Activated naive CD8-positive, alpha-beta T cell treated with anti-CD3 and anti-CD28 coated beads for 36 hours (primary cell): ENCODE measurements at regions not wholly inside any gene's neighbourhood (a gene's known extent, or its start where the extent isn't known, plus 50 kb on each side); places are given as distances from the start of the nearest gene placed in this dataset.

Experiments
- DNase-seq: peaks from one replicate; pipeline ENCODE4 v3.0.0; 2021
- H3K27ac Mint-ChIP-seq: one replicate; pipeline ENCODE4 v1.8.0; 2022; ENCODE audit warnings: mild to moderate bottlenecking, moderate library complexity, mixed read lengths
- H3K27me3 Mint-ChIP-seq: one replicate; pipeline ENCODE4 v1.8.0; 2022; ENCODE audit warnings: mild to moderate bottlenecking, mixed read lengths
- H3K36me3 Mint-ChIP-seq: one replicate; pipeline ENCODE4 v1.8.0; 2021; ENCODE audit warnings: mild to moderate bottlenecking, mixed read lengths
- H3K4me1 Mint-ChIP-seq: one replicate; pipeline ENCODE4 v1.8.0; 2021; ENCODE audit warnings: mixed read lengths
- H3K4me3 Mint-ChIP-seq: one replicate; pipeline ENCODE4 v1.8.0; 2022; ENCODE audit warnings: mild to moderate bottlenecking, moderate library complexity, mixed read lengths
- H3K9me3 Mint-ChIP-seq: one replicate; pipeline ENCODE4 v1.8.0; 2022; ENCODE audit warnings: mixed read lengths

DNA sequence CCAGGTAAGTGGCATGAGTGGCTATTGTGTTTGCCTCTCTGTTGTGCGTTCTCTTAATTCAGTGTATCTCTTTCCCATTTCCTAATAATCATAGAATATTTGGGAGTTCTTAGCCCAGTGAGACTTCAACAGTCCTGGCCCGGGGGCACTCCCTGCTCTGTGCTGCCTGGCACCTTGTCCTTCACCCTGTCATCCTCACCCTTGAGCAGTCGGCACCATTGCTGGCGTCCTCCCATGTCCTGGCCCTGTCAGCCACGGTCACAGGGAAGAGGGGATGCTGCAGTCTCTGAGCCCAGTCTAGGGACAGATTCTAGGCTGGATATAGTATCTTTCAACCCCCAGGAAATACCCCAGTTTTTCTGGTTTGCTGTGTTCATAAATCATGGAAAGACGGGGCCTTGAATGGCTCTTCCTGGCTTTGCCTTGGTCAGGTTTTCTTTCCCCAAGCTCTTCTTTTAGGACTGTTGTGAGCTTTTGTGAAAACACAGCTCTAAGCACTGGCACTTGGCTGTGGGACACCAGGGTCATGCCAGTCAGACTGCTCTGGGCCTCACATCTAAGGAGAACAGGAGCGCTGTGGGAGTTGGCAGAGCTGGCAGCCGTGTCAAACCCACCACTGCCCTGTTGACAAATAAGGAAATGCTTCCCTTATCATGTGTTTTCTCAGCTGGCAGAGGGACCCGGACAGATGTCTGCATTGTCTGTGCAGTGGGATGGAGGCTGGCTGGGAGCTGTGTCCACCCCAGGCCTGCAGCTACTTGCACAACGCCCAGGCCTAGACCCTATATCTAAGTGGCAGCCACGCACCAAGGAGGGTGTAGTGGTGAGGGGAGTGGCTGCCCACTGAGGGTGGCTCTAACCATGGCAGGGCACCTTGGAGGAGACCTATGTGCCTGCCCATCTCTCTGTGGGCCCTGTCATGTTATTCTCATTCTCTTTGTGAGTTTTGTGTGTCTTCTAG is 378.6 kb downstream of the ICE1 start:
- H3K27ac Mint-ChIP-seq: no peak overlapping the region
- no peaks in the 10 kb centered on the region for H3K27me3 Mint-ChIP-seq
- no peaks in the 10 kb centered on the region for H3K36me3 Mint-ChIP-seq
- H3K4me3 Mint-ChIP-seq: no peak overlapping the region
- H3K4me1 Mint-ChIP-seq: no peaks in the 10 kb centered on the region
- H3K9me3 Mint-ChIP-seq: no peaks in the 10 kb centered on the region
- DNase-seq: no peak

DNA sequence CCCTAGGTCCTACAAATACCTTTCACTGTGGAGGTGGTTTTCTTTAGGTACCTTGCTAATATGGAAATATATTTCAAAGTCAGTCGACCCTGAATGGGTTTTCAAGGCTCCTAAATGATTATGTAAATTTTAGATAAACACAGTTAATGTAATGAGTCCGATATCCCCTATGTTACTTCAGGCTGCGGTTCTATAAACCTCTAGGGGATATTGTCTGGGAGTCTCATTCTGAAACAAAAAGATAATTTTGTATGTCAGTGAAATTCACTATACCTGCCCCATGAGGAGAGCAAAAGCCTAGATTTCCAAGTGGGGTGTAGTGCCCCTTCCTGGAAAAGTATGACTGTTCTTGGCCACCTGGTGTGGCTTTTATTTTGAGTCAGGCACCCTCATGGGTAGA is 377.3 kb downstream of the ICE1 start:
- no peak overlapping the region for H3K27ac Mint-ChIP-seq
- no peaks in the 10 kb centered on the region for H3K4me1 Mint-ChIP-seq
- H3K27me3 Mint-ChIP-seq: no peaks in the 10 kb centered on the region
- H3K36me3 Mint-ChIP-seq: no peaks in the 10 kb centered on the region
- no peak for DNase-seq
- H3K4me3 Mint-ChIP-seq: no peak overlapping the region
- H3K9me3 Mint-ChIP-seq: no peaks in the 10 kb centered on the region

DNA sequence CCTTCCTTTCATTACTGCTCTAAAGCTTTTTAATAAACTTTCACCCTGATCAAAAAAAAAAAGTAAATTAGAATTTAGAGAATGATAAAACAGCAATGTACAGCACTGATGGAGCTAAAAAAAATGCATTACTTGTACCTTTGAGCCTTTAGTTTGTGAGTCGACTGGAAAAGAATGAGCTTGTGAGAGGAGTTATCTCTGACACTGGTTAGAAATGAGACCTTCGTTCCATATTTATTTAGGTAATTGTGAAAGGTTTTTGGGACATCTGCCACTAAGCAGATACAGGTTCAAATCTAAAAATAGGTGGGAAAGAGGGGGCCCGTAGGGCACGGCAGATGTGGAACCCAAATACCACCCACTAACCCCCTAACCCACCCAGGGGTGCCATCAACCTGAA is 376.8 kb downstream of the ICE1 start:
- Mint-ChIP-seq H3K36me3 (no peaks in the 10 kb centered on the region), H3K4me1 (no peaks in the 10 kb centered on the region), H3K9me3 (no peaks in the 10 kb centered on the region), H3K27ac (no peak overlapping the region), H3K4me3 (no peak overlapping the region), H3K27me3 (no peaks in the 10 kb centered on the region)
- no peak for DNase-seq

DNA sequence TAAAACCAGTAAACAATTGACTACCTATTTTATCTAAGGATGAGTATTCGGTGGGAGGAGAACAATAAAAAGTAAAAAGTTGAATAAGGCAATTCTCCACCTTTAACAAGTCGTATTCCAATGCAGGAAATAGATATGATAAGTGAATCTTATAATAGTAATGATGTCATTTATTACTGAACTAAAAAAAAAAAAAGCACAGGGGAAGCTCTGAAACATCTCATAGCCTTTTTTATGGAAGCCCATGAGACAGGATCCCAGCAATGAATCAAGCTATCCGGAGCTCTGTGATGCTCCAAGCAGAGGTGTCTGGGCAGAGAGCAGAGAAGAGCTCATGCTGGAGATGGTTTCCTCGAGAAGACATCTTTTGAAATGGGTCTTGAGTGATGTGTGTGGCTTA is 376.0 kb downstream of the ICE1 start:
- H3K4me3 Mint-ChIP-seq: no peak overlapping the region

DNA sequence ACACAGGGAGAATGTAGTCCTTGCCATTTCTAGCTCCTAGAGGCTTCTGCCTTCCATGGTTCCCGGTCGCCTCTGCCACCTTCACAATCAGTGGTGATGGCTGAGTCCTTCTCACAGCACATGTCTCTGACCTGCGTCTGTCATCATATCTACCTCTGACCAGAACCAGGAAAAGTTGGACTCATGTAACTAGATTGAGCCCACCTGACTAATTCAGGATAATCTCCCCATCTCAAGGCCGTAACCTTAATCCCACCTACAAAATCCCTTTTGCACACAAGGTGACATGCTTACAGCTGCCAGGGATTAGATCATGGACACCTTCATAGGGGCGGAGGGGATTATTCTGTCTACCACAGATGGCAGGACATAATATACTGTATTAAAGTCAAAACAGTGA is 375.6 kb downstream of the ICE1 start:
- H3K9me3 Mint-ChIP-seq: no peaks in the 10 kb centered on the region
- no peak for DNase-seq
- H3K27me3 Mint-ChIP-seq: no peaks in the 10 kb centered on the region
- no peak overlapping the region for H3K27ac Mint-ChIP-seq
- H3K4me3 Mint-ChIP-seq: no peak overlapping the region
- no peaks in the 10 kb centered on the region for H3K36me3 Mint-ChIP-seq
- no peaks in the 10 kb centered on the region for H3K4me1 Mint-ChIP-seq

More for the DNA sequence above, 376.0 kb downstream of the ICE1 start:
- Mint-ChIP-seq H3K27ac (no peak overlapping the region), H3K27me3 (no peaks in the 10 kb centered on the region), H3K9me3 (no peaks in the 10 kb centered on the region), H3K36me3 (no peaks in the 10 kb centered on the region), H3K4me1 (no peaks in the 10 kb centered on the region)
- no peak for DNase-seq

DNA sequence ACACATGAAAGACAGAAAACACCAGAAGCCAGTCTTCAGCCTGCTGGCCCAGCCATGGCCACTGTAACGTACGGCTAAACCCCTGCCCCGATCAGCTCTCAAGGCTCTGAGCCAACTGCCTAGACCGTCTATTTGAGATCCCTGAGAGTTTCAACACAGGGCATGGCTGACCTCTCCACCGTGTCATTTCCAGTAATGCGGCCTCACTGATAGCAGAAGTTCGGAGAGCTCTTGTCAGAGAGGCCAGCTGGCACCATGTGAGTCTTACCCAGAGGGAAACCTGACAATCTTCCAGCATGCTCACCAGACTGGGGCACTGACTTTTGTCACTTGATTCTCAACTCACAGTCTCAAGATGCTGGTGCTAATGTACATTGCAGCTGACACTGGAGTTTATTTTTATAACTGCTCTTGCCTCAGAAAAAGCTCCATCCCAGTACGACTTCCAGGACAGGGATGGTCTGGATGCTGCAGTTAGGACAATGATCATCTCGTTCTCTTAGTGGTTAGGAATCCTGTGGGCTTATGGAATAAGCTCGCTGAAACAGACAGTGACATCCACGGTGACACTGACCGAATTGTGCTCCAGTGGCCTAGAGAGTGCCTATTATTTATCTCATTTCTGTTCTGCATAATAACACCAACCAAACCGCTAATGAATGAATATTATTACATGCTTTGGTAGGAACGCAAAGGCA is 372.7 kb downstream of the ICE1 start:
- H3K36me3 Mint-ChIP-seq: no peaks in the 10 kb centered on the region
- no peak overlapping the region for H3K4me3 Mint-ChIP-seq
- no peaks in the 10 kb centered on the region for H3K27me3 Mint-ChIP-seq
- H3K4me1 Mint-ChIP-seq: no peaks in the 10 kb centered on the region
- no peak overlapping the region for H3K27ac Mint-ChIP-seq
- no peaks in the 10 kb centered on the region for H3K9me3 Mint-ChIP-seq
- DNase-seq: no peak

DNA sequence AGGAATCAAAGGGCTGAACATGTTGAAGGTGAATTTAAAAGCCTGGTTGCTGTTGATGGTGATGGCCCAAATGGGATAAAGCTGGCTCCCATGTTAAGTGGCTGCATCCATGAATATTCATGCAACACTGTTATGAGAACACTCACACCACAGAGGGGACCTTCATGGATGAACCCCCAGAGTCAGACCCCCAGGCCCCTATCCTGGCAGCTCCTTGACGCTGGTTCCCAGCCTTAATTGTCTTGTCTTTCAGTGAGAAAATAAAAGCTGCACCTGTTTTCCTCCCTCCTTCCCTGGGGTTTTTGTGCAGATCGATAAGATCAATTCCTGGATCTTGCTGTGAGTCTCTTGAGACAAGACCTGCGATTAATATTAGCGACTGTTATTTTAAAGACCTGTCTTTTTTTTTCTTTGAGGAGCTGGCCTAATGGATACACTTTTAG is 371.7 kb downstream of the ICE1 start:
- Mint-ChIP-seq H3K9me3 (no peaks in the 10 kb centered on the region), H3K4me1 (no peaks in the 10 kb centered on the region), H3K27me3 (no peaks in the 10 kb centered on the region), H3K36me3 (no peaks in the 10 kb centered on the region), H3K27ac (no peak overlapping the region), H3K4me3 (no peak overlapping the region)
- DNase-seq: no peak

DNA sequence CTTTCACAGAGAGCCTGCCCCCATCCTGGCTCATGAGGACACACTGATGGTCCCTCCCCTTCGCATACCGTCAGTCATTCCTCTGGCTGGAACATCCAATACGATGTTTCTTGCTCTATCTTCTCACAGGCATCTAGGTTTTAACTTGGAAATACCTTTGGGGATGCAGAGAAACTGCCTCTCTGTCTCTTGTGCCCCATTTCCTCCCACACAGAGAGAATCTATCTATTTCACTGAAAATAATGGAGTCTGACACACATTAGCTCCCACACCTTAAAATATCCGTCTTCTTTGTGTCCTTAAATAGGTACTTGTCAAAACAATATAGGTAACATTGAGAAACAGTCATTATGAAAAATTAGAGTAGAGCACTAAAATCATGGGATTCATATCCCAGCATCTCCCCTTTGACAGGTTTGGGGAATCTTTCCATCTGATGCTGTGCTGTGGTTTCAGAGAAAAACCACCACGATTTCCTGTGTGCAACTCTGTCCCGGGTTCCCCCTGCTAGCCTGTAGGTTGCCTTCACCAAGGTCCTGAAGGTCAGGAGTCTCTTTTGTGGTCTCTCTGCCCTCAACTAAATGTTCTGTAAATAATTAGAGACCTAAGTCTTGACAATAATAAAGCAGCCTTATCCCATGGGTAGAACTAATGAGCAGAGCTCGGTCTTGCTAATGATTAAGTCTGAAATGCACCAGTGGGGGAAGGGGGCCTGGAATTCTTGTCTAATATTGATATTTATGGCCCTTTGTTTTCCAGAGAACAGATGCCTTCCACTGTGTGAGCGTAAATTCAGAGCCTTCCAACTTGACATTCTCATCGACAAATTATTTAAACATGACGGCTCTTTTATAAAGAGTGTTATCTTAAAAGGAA is 371.0 kb downstream of the ICE1 start:
- no peaks in the 10 kb centered on the region for H3K4me1 Mint-ChIP-seq
- no peaks in the 10 kb centered on the region for H3K27me3 Mint-ChIP-seq
- H3K4me3 Mint-ChIP-seq: no peak overlapping the region
- DNase-seq: no peak
- no peak overlapping the region for H3K27ac Mint-ChIP-seq
- H3K36me3 Mint-ChIP-seq: no peaks in the 10 kb centered on the region
- H3K9me3 Mint-ChIP-seq: no peaks in the 10 kb centered on the region

DNA sequence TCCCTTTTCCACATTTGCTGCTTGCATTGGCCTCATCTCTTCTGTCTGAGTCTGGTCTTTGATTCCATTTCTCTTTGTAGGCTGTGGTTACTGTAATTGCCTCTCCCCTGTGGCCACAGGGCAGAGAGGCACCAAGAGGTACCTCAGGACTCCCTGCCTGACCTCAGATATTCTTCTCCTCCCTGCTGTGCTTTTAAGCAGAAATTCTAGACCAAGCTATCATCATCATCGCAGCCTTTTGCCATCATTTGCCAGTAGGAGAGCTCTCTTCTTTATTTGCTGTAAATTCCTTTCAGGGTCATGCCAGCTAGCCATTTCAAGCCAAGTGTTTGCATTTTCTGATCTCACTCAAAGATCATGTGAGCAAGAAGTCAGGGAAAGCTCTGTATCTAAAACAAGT is 369.6 kb downstream of the ICE1 start:
- Mint-ChIP-seq H3K4me1 (no peaks in the 10 kb centered on the region), H3K27me3 (no peaks in the 10 kb centered on the region), H3K27ac (no peak overlapping the region), H3K9me3 (peaks cover 4% of the 10 kb centered on the region), H3K36me3 (no peaks in the 10 kb centered on the region), H3K4me3 (no peak overlapping the region)
- no peak for DNase-seq

DNA sequence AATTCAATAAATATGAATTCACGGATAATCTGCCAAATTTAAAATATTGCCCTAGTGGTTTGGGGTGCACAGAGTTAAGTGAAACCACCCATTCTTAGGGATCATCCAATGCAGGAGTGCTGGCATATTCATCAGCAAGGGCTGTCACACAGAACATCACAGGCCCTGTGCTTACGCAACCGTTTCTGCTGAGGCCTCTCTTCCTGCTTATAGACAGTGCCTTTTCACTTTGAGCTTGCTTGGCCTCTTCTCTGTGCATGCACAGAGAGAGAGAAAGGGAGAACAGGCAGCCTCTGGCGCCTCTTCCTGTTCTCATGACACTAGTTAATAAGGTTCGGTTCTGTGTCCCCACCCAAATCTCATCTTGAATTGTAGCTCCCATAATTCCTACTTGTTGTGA is 366.3 kb downstream of the ICE1 start:
- no peaks in the 10 kb centered on the region for H3K4me1 Mint-ChIP-seq

DNA sequence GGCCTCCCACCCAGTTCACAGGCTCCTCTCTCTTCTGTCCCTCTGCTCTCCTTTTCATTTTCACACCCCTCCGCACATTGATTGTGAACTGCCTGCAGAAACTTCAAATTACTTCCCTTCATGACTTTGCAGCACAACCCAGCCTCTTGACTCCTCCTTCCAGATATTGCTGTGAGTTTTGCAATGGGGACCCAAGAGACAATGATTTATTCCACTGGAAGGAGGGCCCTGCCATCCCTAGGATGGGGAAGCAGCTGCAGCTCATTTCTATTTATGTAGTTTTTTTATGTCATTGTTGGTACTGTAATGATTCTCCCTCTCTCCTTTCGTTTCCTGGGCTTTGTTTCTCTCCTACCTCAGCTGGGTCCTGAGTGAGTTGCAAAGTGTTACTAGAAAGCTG is 364.9 kb downstream of the ICE1 start:
- Mint-ChIP-seq H3K9me3 (peaks cover 10% of the 10 kb centered on the region), H3K27me3 (peaks cover 3% of the 10 kb centered on the region)

More for the DNA sequence above, 366.3 kb downstream of the ICE1 start:
- no peak overlapping the region for H3K4me3 Mint-ChIP-seq
- peaks cover 3% of the 10 kb centered on the region for H3K27me3 Mint-ChIP-seq
- DNase-seq: no peak
- H3K36me3 Mint-ChIP-seq: no peaks in the 10 kb centered on the region
- H3K27ac Mint-ChIP-seq: no peak overlapping the region
- H3K9me3 Mint-ChIP-seq: peaks cover 10% of the 10 kb centered on the region

DNA sequence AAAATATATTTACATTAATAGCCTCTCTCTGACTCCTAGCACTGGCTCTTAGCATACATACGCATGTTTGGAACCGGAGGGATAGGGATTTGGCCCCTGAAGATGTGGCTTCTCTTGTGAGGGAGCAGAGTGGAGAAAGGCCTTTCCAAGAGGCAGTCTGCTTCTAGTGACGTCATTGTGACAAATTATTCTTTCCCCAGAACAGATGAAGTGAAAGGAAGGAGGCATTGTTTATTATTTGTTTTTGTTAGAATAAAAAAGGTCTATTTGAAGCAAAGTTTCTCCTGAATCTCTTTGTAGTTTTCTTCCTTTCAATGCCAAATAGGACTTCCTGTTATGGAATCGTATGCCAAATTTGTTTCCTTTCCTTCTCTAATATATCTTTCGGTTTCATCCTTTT is 361.6 kb downstream of the ICE1 start:
- Mint-ChIP-seq H3K4me1 (no peaks in the 10 kb centered on the region), H3K4me3 (no peak overlapping the region), H3K36me3 (no peaks in the 10 kb centered on the region), H3K27ac (no peak overlapping the region), H3K27me3 (peaks cover 3% of the 10 kb centered on the region), H3K9me3 (peaks cover 10% of the 10 kb centered on the region)
- no peak for DNase-seq

More for the DNA sequence above, 364.9 kb downstream of the ICE1 start:
- no peak for DNase-seq
- no peak overlapping the region for H3K4me3 Mint-ChIP-seq
- H3K27ac Mint-ChIP-seq: no peak overlapping the region
- no peaks in the 10 kb centered on the region for H3K36me3 Mint-ChIP-seq
- H3K4me1 Mint-ChIP-seq: no peaks in the 10 kb centered on the region

DNA sequence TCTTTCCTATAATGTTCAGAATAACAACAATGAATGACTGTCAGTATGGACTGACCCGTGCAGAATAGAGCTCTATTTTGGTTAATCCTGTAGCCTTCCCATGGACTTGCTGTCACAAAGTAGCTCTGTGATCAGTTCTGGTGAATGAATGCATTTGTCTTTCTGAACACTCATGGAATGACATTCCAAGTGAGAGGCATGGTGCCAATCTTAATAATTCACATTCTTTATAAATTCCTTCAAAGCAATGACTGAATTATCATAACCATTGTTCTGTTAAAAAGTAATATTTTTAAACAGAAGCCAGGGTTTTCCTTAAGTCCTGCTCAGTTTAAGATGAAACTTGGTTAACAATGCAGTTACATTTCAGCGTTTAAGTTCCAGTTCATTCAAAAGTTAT is 360.5 kb downstream of the ICE1 start:
- Mint-ChIP-seq H3K4me1 (no peaks in the 10 kb centered on the region), H3K4me3 (no peak overlapping the region), H3K9me3 (peaks cover 10% of the 10 kb centered on the region), H3K27ac (no peak overlapping the region), H3K27me3 (peaks cover 3% of the 10 kb centered on the region), H3K36me3 (no peaks in the 10 kb centered on the region)
- no peak for DNase-seq

DNA sequence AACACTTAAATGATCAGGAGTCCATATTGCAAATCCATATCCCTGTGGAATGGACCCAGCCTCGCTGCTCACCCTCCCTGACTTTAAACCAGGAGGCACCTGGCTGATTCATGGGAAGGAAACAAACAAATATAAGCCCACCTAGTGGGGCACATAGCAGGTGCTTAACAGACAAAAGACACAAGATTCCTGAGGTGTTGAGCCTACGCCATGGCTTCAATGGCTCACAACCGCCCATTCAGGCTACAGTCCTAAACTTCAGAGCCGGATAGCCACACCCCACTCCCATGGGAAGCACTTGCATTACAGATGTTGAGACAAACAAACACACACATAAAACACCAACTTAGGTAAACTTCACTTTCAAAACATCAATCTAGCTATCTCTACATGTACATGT is 359.9 kb downstream of the ICE1 start:
- peaks cover 8% of the 10 kb centered on the region for H3K9me3 Mint-ChIP-seq
- H3K27me3 Mint-ChIP-seq: peaks cover 7% of the 10 kb centered on the region
- no peaks in the 10 kb centered on the region for H3K36me3 Mint-ChIP-seq
- no peak overlapping the region for H3K27ac Mint-ChIP-seq
- no peaks in the 10 kb centered on the region for H3K4me1 Mint-ChIP-seq
- H3K4me3 Mint-ChIP-seq: no peak overlapping the region
- no peak for DNase-seq

DNA sequence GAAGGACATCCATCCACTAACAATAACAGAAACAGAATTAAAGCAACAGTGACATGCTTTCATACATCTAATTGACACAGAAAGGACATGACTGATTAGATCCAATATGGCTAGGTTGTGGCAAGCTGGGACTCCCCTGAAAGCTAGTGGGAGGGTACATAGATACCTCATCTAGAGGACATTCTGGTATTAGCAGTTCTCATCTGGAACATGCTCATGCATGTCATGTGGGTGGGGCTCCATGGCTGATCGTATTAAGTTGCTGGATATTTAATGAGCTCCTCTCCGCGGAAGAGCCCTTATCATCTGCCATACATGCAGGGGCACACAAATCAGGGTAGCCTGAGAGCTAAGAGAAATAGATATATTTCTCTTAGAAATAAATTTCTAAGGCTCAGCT is 358.9 kb downstream of the ICE1 start:
- H3K27me3 Mint-ChIP-seq: peaks cover 7% of the 10 kb centered on the region
- H3K27ac Mint-ChIP-seq: no peak overlapping the region
- H3K4me1 Mint-ChIP-seq: no peaks in the 10 kb centered on the region
- DNase-seq: no peak
- no peaks in the 10 kb centered on the region for H3K9me3 Mint-ChIP-seq
- H3K36me3 Mint-ChIP-seq: no peaks in the 10 kb centered on the region
- H3K4me3 Mint-ChIP-seq: no peak overlapping the region
